NOMO-1 treated with DMSO at 0.1 percent for 48 hours (cell line): ENCODE measurements at regions not wholly inside any gene's neighbourhood (a gene's known extent, or its start where the extent isn't known, plus 50 kb on each side); places are given as distances from the start of the nearest gene placed in this dataset.
"Not testable (repeated sequence)": the region's sequence is repeated elsewhere in the genome, so short reads cannot be mapped to it uniquely, and the experiment has no call there.

Experiments used
- DNase-seq: peaks from one replicate; lab custom pipeline; 2025; ENCODE audit not compliant: unreplicated experiment; lab: John Stamatoyannopoulos, UW

GRCh38 chr6:98014442-98015201 is 731.6 kb upstream of the MMS22L start:
- DNase-seq, result no peak

GRCh38 chr6:98016565-98016964 is 733.5 kb upstream of the MMS22L start:
- DNase-seq, result no peak

GRCh38 chr6:98020222-98020621 is 737.2 kb upstream of the MMS22L start:
- no peak for DNase-seq

- DNase-seq, result no peak
Measured at GRCh38 chr6:98024359-98024758, 741.3 kb upstream of the MMS22L start.

GRCh38 chr6:98027898-98028297 is 744.9 kb upstream of the MMS22L start:
- no peak for DNase-seq

- no peak for DNase-seq
Measured at GRCh38 chr6:98033617-98034016, 750.6 kb upstream of the MMS22L start.

GRCh38 chr6:98036344-98036923 is 753.4 kb upstream of the MMS22L start:
- no peak for DNase-seq

- no peak for DNase-seq
Measured at GRCh38 chr6:98037571-98037970, 754.6 kb upstream of the MMS22L start.

- DNase-seq, result no peak
Measured at GRCh38 chr6:98039443-98039842, 756.4 kb upstream of the MMS22L start.

GRCh38 chr6:98039904-98040607 is 757.0 kb upstream of the MMS22L start:
- no peak for DNase-seq

- no peak for DNase-seq
Measured at GRCh38 chr6:98041056-98041455, 758.0 kb upstream of the MMS22L start.

- DNase-seq, result no peak
Measured at GRCh38 chr6:98041921-98042320, 758.9 kb upstream of the MMS22L start.

GRCh38 chr6:98044151-98044561 is 761.1 kb upstream of the MMS22L start:
- DNase-seq, result no peak

- DNase-seq, result no peak
Measured at GRCh38 chr6:98044791-98045470, 761.9 kb upstream of the MMS22L start.

- no peak for DNase-seq
Measured at GRCh38 chr6:98047164-98047563, 764.1 kb upstream of the MMS22L start.

GRCh38 chr6:98047871-98048270 is 764.9 kb upstream of the MMS22L start:
- no peak for DNase-seq

GRCh38 chr6:98054453-98054852 is 771.4 kb upstream of the MMS22L start:
- DNase-seq, result no peak

GRCh38 chr6:98056955-98057354 is 773.9 kb upstream of the MMS22L start:
- no peak for DNase-seq

GRCh38 chr6:98067375-98067774 is 767.0 kb upstream of the POU3F2 start:
- DNase-seq, result no peak

- not testable (repeated sequence) for DNase-seq
Measured at GRCh38 chr6:98088537-98088936, 745.8 kb upstream of the POU3F2 start.

- no peak for DNase-seq
Measured at GRCh38 chr6:98092331-98092730, 742.0 kb upstream of the POU3F2 start.

- DNase-seq, result no peak
Measured at GRCh38 chr6:98094696-98095095, 739.7 kb upstream of the POU3F2 start.
